ENCODE measurements at regions not wholly inside any gene's neighbourhood (a gene's known extent, or its start where the extent isn't known, plus 50 kb on each side); places are given as distances from the start of the nearest gene placed in this dataset.

- TF ChIP-seq POLR2A (IDR thresholded peaks at IDR 0.05; ENCODE audit: low read depth, low read length) (no peak), MAX (IDR thresholded peaks at IDR 0.05; ENCODE audit: insufficient read depth, insufficient read length) (no peak), CTCF (IDR thresholded peaks at IDR 0.05; ENCODE audit: extremely low read depth in 1 of 2, insufficient read depth in 1 of 2, low read depth in 1 of 2, low read length in 2 of 2) (no peak), EZH2 (IDR thresholded peaks at IDR 0.05; ENCODE audit: borderline replicate concordance, low read depth, low read length, severe bottlenecking) (no peak)
Observed at GRCh38 chr11:45045683-45046471, 95.2 kb upstream of the TP53I11 start.
